GM18499 (cell line): ENCODE measurements at regions not wholly inside any gene's neighbourhood (a gene's known extent, or its start where the extent isn't known, plus 50 kb on each side); places are given as distances from the start of the nearest gene placed in this dataset.

ENCODE experiments used
- ATAC-seq: cut with Tn5 transposase; IDR thresholded peaks from one replicate; pipeline ENCODE4 v1.9.1; 2021; ENCODE audit warnings: moderate number of reproducible peaks; ENCODE audit not compliant: insufficient read depth, unreplicated experiment

GRCh38 chr17:34135841-34136240 is 119.2 kb upstream of the CCL2 start:
- no peak for ATAC-seq

GRCh38 chr17:34140006-34140405 is 115.1 kb upstream of the CCL2 start:
- no peak for ATAC-seq

- no peak for ATAC-seq
Measured at GRCh38 chr17:34141590-34141989, 113.5 kb upstream of the CCL2 start.

GRCh38 chr17:34143430-34143829 is 111.7 kb upstream of the CCL2 start:
- ATAC-seq, result no peak

- no peak for ATAC-seq
Measured at GRCh38 chr17:34146440-34147043, 108.5 kb upstream of the CCL2 start.

GRCh38 chr17:34151102-34151501 is 104.0 kb upstream of the CCL2 start:
- ATAC-seq, result no peak

- no peak for ATAC-seq
Measured at GRCh38 chr17:34153991-34154390, 101.1 kb upstream of the CCL2 start.

- no peak for ATAC-seq
Measured at GRCh38 chr17:34154961-34155730, 99.9 kb upstream of the CCL2 start.

- ATAC-seq, result no peak
Measured at GRCh38 chr17:34155947-34156346, 99.1 kb upstream of the CCL2 start.

- ATAC-seq, result no peak
Measured at GRCh38 chr17:34156401-34156740, 98.7 kb upstream of the CCL2 start.

GRCh38 chr17:34156741-34157589 is 98.1 kb upstream of the CCL2 start:
- no peak for ATAC-seq

- ATAC-seq, result no peak
Measured at GRCh38 chr17:34161690-34162089, 93.4 kb upstream of the CCL2 start.

GRCh38 chr17:34163123-34163522 is 92.0 kb upstream of the CCL2 start:
- no peak for ATAC-seq

GRCh38 chr17:34163646-34164045 is 91.4 kb upstream of the CCL2 start:
- no peak for ATAC-seq

GRCh38 chr17:34164837-34165236 is 90.2 kb upstream of the CCL2 start:
- ATAC-seq, result no peak

GRCh38 chr17:34166352-34166751 is 88.7 kb upstream of the CCL2 start:
- no peak for ATAC-seq

GRCh38 chr17:34167354-34167753 is 87.7 kb upstream of the CCL2 start:
- no peak for ATAC-seq

- no peak for ATAC-seq
Measured at GRCh38 chr17:34168989-34169388, 86.1 kb upstream of the CCL2 start.

GRCh38 chr17:34169496-34169895 is 85.6 kb upstream of the CCL2 start:
- no peak for ATAC-seq

- no peak for ATAC-seq
Measured at GRCh38 chr17:34171245-34171818, 83.8 kb upstream of the CCL2 start.

GRCh38 chr17:34172390-34172918 is 82.6 kb upstream of the CCL2 start:
- ATAC-seq, result no peak
